HUDEP-2 (cell line): ENCODE measurements at regions not wholly inside any gene's neighbourhood (a gene's known extent, or its start where the extent isn't known, plus 50 kb on each side); places are given as distances from the start of the nearest gene placed in this dataset.
A peak's percentile ranks its signal among the peaks of the same experiment; 100 is the strongest.

Experiments
- DNase-seq, 76 experiments: peaks; one replicate each; lab custom pipeline; 2025; ENCODE audit not compliant: unreplicated experiment in 76 of 76; lab: John Stamatoyannopoulos, UW

DNA sequence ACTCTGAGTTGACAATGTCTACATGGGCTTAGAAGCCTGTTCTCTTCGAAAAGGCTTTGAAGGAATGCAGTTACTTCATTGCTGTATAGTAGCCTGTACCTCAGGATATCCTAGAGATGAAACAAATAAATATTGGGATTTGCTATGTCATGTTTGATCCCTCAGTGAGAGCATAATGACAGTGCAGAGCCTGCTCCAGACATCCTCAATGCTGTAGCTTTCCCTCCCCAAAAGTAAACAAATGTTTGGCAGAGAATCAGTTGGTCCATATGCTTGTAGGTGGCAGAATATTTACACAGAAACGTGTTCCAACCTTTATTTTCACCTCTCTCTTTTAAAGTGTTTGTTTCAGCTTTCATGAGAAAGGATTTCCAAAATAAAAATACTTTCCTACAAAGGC is 515.3 kb upstream of the SGCG start:
- DNase-seq, result no peak

DNA sequence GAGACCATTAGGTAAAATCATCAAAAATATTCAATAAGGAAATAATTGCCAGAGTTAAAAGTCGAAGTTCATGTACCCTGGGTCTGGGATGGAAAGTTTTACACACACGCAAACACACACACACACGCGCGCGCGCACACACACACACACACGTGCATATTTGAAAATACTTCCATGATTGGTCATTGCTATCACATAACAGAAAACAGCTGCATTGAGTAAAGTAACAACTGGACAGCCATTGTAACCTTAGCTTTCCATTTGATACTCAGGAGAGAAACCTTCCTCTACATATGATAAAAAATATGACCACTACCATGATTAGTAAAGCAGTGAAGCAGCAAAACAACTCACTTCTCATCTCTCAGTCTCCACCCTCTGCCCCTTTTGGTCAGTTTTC is 490.0 kb upstream of the SGCG start:
- no peak for DNase-seq

DNA sequence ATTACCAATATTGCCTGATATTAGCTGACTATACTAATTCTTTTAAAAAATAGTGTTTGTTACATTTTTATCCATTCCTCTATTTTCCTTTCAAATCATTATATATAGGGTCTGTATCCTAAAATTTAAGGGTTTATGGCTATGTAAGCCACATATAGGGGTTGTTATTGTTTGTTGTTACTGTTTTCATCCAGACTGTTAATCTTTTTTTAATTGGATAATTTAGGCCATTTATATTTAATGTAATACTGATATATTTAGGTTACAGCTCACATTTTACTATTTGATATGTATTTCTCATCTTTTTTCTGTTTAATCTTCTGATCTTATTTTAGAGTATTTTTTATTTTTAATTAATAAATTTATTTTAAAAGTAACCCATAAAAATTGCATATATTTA is 487.1 kb upstream of the SGCG start:
- DNase-seq, result no peak

DNA sequence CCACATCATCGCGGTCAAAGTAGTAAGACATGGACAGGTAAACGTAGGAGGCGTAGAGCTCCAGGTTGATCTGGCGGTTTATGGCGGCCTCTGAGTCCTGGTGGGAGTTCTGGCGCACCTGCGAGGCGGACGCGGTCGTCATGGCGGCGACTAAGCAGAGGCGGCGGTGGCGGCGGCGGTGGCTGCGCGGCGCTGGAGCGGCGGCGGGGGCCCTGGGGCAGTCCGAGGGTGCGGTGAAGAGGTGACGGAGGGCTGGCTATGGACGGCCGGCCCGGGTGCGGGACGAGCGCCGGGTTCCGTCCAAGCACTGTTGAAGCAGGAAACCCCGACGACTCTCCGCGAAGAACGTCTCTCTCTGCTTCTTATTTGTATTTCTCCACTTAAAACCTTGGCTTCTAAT is 484.3 kb upstream of the SGCG start:
- no peak for DNase-seq

DNA sequence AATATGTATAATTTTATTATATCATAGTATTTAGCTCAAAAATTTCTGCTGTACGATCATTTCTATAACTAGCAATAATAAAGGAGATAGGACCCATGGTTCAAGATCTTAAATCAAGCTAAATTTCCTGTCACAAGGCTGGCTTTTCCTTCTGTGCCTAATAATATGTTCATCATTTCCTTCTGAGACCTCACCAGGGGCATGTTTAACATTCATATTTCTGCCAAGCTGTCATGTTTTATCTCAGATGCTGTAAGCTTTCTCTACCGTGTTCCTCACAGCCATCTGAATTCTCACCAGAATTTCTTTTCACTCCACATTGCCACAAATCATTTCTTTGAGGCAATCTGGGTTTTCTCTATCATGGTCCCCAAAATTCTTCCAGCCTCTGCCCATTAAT is 482.3 kb upstream of the SGCG start:
- DNase-seq, result no peak

DNA sequence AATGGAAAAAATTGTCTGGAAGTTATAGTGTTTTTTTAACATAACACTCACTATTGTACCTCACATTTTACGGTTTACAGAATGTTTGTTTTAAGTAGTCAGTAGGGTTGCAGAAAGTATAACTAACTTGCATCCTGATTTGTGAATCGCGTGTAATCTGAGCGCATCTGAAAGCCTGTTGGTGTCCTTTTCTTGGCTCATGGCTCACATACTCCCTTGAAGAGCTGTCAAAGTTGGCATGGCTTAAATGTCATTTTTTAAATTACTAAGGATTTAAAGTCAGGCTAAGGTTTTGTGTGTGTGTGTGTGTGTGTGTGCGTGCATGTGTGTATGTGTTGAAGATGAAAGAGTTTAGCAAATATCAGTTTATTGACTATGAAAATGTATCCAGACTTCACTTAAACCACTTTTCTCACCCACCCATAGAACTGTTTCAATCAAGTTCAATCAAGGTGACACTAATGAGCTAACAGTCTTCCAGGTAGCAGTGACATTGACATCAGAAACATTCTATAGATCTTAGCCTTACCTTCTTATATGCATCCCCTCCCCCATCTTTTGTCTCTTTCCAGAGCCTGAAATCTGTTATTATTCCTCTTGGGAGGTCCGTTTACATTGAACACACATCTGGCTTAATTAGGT is 480.4 kb upstream of the SGCG start:
- DNase-seq, result no peak

DNA sequence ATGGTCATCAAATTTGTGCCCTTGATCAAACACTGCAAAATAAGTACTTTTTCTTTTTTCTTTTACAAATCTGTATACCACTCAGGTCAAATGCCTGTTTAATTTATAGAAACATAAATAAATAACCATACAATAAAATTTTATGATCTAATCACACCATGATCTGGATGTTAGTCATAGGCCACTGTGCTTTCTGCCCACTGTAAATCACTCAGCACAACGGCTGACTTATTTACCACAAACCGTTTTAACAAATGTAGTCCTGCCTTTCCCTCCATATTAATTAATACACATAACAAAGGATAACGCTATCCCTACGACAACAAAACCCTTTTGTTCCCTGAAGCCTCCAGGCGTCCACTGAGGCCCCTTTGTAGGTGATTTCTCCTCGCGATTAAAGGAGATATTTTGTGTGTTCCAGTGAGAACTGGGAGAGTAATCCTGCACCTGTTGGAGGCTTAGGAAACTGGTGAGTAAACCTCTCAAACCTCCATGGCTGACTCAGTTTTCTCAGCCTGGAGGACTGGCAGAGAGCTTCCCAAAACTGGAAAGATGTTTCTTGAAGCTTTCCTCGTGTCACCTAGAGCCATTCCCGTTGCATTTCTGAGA is 477.1 kb upstream of the SGCG start:
- no peak for DNase-seq

DNA sequence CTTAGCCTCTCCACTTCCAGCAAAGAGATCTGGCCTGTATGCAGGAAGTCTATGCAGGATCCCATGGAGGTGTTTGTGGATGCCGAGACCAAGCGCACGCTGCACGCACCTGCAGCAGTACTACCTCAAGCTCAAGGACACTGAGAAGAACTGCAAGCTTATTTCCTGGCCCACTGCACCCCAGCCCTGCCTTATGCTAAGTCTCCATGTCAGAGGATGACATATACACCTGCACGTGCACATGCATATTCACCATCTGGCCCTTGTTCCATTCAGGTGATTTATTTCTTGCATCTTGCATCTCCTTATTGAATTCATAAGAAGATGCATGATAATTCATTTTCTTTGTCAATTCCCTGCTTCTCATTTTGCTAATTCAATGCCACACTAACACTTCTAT is 472.8 kb upstream of the SGCG start:
- DNase-seq, result no peak

DNA sequence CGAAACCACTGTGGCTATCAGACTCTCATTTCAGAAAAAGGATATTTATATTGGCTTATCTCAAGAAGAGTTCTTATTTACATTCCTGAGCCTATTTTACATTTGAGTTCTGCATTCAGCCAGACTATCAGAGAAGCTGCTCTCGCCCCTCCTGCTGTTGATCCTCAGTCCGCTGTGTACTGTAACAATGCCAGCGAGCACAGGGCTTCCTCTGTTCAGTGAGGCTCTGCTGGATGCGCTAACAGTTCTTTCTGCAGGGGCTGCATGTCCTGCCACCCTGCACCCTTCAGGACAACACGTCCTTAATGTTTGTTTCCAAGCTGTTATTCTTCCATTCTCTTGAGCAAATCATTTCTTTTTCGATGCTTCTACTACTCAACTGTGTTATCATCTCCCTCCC is 463.7 kb upstream of the SGCG start:
- no peak for DNase-seq

DNA sequence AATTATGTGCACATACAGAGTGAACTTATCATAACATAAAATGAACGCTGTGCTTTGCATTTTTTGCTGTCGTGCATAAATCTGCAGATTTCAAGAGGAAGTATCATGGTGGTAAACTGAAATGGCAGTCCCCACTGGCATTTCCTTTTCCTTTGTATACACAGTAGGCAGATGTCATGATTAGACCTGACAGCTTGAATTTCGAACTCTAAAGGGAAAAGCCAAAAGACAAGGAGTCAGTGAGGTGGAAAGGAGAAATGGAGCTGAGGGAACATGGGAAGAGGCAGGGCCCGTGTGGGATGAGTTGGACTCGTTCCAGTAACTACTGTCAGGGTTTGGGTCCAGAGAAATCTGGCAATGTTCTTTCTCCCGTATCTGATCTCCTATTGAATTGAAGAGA is 454.1 kb upstream of the SGCG start:
- no peak for DNase-seq

DNA sequence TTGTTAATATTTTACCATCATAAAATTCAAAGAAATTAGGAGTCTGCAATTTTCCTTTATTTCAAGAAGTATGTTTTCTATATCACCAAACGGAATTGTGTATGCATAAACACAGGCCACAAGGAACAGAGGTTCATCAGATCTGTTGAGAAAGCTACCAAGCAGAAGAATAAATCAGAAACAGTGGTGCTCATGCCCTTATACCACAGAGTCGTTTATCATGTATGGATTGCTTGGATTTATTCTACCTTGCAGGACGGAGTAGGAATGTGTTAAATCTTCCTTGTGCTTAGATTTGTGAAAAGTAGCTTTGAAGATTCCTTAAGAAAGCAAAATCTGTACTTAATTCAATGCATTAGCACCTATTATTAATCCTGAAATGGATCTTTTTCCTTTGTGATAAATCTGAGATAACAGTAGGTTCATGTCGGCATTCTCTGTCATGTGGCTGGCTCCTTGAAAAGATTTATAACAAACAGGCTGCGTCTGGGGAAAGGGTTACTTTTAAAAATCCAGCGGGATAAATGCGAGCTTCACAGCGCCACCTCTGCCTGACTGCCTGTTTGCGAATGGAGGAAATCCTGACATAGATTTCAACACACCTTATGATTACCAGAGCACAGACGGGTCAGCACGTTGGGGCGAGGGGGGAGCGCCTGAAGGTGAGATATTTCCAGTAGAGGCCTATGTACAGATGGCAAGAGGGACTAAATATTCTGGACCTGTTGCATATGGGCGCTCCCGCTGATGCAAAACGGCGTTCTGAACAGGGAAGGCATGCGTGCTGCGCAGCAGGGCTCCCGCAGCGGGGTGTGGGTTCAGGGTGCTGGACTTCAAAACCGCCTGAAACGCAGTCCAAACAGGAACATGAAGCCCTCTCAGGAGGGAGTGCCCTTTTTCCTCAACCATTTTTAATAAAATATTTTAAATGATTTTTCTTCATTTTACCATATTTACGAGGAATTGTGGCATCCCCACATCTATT is 445.5 kb upstream of the SGCG start:
- DNase-seq, result no peak

DNA sequence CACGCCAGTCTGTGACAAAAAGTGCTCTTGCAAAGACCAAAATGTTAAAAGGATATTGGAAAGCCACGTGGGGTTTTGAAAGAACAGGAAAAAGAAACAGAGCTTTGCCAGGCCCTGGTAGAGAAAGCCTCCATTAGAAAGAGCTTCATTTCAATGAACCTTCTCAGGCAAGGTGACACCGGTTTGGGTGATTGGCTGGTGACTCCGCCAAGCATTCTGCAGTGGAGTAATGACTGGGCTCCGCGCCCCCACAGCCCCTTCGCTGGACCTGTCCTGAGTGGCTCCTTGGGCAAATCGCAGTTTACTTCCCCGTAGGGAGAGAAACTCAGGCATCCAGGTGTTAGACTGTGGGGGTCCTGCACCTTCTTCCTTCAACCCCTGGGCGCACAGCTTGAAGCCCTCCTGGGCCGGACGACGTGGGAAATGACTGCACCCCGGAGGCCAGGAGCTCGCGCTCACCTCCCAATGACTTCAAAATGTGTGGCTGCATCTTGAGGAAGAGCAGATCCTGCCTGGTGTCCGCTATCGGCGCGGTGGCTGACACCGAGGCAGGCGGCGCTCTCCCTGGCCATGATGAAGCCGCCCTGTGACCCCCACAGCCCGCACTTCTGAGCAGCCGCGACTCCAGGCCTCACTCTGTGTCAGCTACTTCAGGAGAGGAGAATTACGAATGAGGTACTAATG is 444.6 kb upstream of the SGCG start:
- no peak for DNase-seq

DNA sequence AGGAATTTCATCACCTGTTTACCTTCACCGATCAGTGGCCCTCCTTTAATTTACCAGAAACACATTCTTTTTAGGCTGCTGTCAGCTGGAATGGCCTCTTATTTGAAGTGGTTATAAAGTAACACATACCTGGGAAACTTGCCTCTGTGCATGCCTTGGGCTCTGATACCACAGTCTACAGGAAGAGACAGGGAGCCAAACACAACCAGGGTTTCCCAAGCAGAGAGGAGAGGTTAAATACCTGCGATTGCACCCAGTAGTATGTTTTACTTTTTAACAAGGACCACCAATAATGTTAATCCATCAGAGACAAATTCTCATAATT is 444.0 kb upstream of the SGCG start:
- DNase-seq, result no peak

DNA sequence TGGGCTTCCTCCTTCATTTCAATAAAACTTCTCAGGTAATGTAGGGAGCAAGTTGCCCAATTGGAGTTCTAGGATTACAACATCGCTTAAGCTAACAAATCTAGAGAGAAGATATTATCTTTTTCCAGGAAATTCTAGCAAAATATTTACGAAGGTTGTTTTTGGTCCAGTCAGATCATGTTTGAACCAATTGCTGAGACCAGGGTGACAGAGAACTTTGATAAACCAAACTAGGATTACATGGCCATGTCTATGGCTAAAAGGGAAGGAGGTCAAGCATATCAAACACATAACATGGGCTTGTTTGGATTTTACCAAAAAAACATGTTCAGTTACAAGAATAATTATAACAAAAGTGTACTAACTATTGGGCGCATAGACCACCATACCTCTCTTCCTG is 442.4 kb upstream of the SGCG start:
- DNase-seq, result no peak

DNA sequence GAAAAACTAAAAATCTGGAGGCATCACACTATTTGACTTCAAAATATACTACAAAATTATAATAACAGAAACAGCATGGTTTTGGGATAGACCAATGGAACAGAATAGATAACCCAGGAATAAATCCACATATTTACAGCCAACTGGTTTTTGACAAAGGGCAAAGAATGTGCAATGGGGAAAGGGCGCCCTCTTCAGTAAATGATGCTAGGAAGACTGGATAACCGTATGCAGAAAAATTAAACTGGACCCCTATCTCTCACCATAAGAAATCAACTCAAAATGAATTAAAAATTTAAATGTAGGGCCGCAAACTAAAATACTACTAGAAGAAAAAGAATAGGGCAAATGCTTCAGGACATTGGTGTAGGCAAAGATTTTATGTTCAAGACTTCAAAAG is 440.5 kb upstream of the SGCG start:
- peak in 11 of 76 experiments; percentile 1 to 16 (median 4) for DNase-seq

DNA sequence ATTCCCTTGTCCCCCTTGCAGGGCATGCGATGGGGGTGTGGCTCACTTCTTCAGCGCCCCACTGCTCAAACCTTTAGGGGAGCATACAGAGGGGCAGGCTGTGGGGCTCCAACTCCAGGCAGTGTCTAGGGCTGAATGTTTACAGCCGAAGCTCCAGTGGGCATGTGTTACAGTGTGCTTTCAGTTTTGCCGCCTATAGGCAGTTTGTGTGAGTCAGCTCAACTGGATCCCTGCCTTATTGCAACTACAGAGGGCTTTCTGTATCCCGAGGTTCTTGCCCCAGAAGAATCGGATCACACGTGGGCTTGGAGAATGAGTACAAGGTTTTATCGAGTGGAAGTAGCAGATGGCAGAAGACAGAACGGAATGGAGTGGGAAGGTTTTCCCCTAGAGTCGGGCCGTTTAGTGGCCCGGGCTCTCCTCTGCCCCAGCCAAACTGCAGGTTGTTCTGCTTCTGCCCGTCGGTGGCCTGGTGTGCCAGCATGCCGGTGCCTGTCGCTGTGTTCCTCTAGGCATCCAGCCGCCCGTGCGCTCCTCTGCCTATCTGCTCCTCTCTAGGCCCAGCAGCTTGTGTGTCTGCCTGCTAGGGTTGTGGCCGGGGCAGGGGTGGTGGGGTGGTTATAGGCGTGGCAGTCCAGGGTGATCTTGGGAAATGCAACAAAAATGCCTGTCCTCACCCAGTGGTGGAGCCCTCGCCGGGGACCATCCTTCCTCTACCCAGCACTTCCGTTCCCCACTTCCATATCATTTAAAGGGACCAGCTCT is 435.9 kb upstream of the SGCG start:
- DNase-seq, result no peak

DNA sequence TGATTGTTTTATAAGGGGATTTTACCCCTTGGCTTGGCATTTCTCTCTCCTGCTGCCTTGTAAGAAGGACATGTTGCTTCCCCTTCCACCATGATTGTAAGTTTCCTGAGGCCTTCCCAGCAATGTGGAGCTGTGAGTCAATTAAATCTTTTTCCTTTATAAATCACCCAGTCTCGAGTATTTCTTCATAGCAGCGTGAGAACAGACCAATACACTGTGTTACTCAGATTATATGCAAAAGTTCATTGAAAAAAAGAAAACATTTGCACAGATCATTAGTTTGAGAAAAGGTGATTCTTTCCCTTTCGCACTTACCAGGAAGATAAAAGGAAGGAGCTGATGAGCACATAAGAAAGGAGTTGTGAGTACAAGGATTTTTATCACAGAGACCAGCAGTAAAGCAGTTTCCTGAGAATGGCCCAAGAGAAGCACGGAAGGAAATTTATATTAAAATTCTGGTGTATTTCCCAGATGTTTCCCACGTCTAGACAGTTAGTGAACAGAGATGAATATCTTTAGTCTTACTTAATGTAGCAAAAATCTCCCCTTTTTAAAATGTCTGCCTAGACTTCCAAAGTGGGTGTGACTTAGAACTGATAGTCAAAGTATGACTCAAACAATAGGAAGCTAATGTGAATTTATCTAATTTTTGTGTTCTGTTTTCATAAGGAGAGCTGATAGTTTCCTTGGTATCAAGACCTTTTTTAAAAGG is 431.8 kb upstream of the SGCG start:
- no peak for DNase-seq

DNA sequence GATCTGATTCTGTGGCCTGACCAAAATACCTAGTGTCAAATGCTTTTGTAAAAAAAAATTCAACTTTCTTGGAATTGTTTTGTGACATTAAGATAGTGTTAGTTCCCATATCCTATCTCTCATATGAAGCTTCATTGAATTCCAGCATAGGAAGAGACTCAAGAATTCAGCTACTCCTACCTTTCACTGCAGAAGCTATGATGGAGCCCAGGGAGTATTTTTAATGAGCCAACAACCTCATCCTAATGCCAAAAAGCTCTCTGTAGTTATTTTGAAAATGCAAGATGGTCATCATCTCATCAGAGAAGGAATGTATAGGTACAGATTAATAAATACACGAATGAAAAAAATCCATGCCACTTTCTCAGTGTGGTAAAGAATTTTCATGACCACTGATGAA is 431.2 kb upstream of the SGCG start:
- DNase-seq, result no peak

DNA sequence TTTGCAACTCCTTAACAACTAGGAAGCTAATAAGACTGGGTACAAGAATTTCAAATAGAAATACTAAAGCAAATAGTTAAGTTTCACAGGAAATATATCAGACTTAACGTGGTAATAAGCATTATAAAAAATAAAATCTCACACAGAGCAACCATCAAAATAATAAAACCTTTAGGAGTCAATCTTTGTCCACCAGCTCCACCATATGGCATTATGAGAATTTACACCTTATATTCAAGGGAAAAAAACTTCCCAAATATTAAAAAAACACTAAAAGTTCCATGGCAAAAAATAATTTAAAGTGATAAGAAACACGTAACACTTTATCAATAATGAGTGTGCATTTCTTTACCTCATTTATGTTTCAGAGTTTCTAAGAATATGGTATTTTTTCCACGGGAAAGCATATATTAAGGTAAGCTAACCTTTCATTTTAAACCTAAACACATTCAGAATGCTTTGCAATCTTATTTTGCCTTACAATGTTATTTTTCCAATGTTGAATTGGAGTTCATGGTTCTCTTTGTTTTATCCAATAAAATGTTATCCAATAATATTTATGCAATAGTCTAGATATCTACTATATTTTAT is 423.2 kb upstream of the SGCG start:
- DNase-seq, result no peak

DNA sequence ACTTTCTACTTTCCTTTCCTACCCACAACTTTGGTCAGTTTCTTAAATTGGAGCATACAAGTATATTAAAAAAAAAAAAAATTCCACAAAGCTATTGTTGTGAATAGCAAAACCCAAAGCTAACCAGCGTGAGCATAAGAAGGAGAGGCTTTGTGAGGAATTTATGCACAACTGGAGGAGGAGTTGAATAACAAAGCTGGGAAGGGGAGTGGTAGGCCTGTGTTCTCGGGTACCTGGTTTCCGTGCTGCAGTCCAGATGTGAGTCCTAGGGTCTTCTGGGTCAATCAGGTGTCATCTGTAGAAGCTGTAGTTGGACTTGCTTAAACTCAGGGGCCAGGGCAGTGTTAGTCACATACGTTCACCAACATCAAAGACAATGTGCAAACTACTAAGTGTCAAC is 422.5 kb upstream of the SGCG start:
- DNase-seq, result no peak
